SK-N-SH (cell line): ENCODE measurements at regions not wholly inside any gene's neighbourhood (a gene's known extent, or its start where the extent isn't known, plus 50 kb on each side); places are given as distances from the start of the nearest gene placed in this dataset.

ENCODE experiments used
- CTCF ChIA-PET: fragments of 300-600, 350-600 bp; formaldehyde crosslinking; extraction: SDS; loops from one replicate; lab custom pipeline; 2021; lab: Yijun Ruan, JAX
- POLR2A ChIA-PET: fragments of 350-600 bp; sonication (Branson Sonifier 250); formaldehyde crosslinking; extraction: SDS; loops from one replicate; lab custom pipeline; 2020; ENCODE audit warnings: antibody characterized with exemption, inconsistent platforms; lab: Yijun Ruan, JAX
- DNase-seq: peaks from one replicate; pipeline ENCODE4 v3.0.0; 2012
- H2AFZ ChIP-seq: fragments of 200-600 bp; sonication (generic); 2 replicates; pipeline ENCODE4 v1.8.1; 2016; ENCODE audit warnings: antibody characterized with exemption, mild to moderate bottlenecking, low read depth
- H3F3A ChIP-seq: fragments of 200-600 bp; sonication (generic); replicated peaks from 2 replicates; pipeline ENCODE3; 2016; ENCODE audit warnings: antibody characterized with exemption, mild to moderate bottlenecking; ENCODE audit not compliant: insufficient read depth
- H3K27ac ChIP-seq, 2 experiments: fragments of 200-500 bp in 1 of 2; fragments of 200-600 bp in 1 of 2; sonication (Bioruptor generic) in 1 of 2; sonication (generic), shearing (Covaris generic) in 1 of 2; 2 replicates each; pipeline versions ENCODE4 v1.5.1 to v1.6.1; 2014 to 2016; ENCODE audit warnings: low read depth in 2 of 2, inconsistent platforms in 1 of 2, low read length in 1 of 2, mild to moderate bottlenecking in 1 of 2, mixed read lengths in 1 of 2
- H3K27me3 ChIP-seq: fragments of 200-600 bp; sonication (generic), shearing (Covaris generic); 2 replicates; pipeline ENCODE4 v1.6.1; 2016; ENCODE audit warnings: mixed run types; ENCODE audit not compliant: insufficient read depth
- H3K36me3 ChIP-seq, 2 experiments: fragments of 200-500 bp in 1 of 2; fragments of 200-600 bp in 1 of 2; sonication (Bioruptor generic) in 1 of 2; sonication (generic) in 1 of 2; replicated peaks in 1 of 2; 2 replicates each; pipeline versions ENCODE3 to v1.5.1; 2014 to 2016; ENCODE audit warnings: low read length in 1 of 2, mild to moderate bottlenecking in 1 of 2; ENCODE audit not compliant: insufficient read depth in 2 of 2, control insufficient read depth in 1 of 2
- H3K4me1 ChIP-seq, 2 experiments: fragments of 200-500 bp in 1 of 2; fragments of 200-600 bp in 1 of 2; sonication (Bioruptor generic) in 1 of 2; sonication (generic), shearing (Covaris generic) in 1 of 2; 2 replicates each; pipeline versions ENCODE4 v1.5.1 to v1.6.1; 2014 to 2016; ENCODE audit warnings: low read depth in 1 of 2, low read length in 1 of 2, mixed run types in 1 of 2; ENCODE audit not compliant: insufficient read depth in 2 of 2, control insufficient read depth in 1 of 2
- H3K4me2 ChIP-seq: fragments of 200-600 bp; sonication (generic), shearing (Covaris generic); 2 replicates; pipeline ENCODE4 v1.6.1; 2017; ENCODE audit warnings: mixed run types
- H3K4me3 ChIP-seq, 2 experiments: fragments of 200-500 bp in 1 of 2; fragments of 200-600 bp in 1 of 2; sonication (Bioruptor generic) in 1 of 2; sonication (generic), shearing (Covaris generic) in 1 of 2; 2 replicates each; pipeline versions ENCODE4 v1.5.1 to v1.8.1; 2014 to 2016; ENCODE audit warnings: low read depth in 2 of 2, inconsistent platforms in 1 of 2, low read length in 1 of 2, mild to moderate bottlenecking in 1 of 2, mixed read lengths in 1 of 2, moderate library complexity in 1 of 2
- H3K79me2 ChIP-seq: fragments of 200-600 bp; sonication (generic); 2 replicates; pipeline ENCODE4 v1.8.1; 2017; ENCODE audit warnings: mild to moderate bottlenecking; ENCODE audit not compliant: insufficient read depth
- H3K9ac ChIP-seq: fragments of 200-600 bp; sonication (generic); 2 replicates; pipeline ENCODE4 v1.6.1; 2017; ENCODE audit warnings: mixed run types
- H3K9me2 ChIP-seq: fragments of 200-600 bp; sonication (generic); 2 replicates; pipeline ENCODE4 v1.6.1; 2017; ENCODE audit warnings: mixed run types
- H3K9me3 ChIP-seq: fragments of 200-600 bp; sonication (generic); 2 replicates; pipeline ENCODE4 v1.6.1; 2017; ENCODE audit warnings: mixed run types, mild to moderate bottlenecking, moderate library complexity
- H4K20me1 ChIP-seq: fragments of 200-600 bp; sonication (generic); 2 replicates; pipeline ENCODE4 v1.6.1; 2017; ENCODE audit warnings: mild to moderate bottlenecking, mixed run types; ENCODE audit not compliant: insufficient read depth
- EP300 ChIP-seq, 2 experiments: IDR thresholded peaks; 2 replicates each; pipeline versions ENCODE4 v1.4.0 to v1.6.1; 2012; ENCODE audit warnings: borderline replicate concordance in 1 of 2, low read depth in 1 of 2, low read length in 1 of 2
- EZH2phosphoT487 ChIP-seq: fragments of 200-600 bp; sonication (generic); IDR thresholded peaks from 2 replicates; pipeline ENCODE4 v1.6.1; 2017; ENCODE audit warnings: low read depth, mixed run types, mild to moderate bottlenecking, antibody characterized with exemption, moderate library complexity, borderline replicate concordance
- FOXJ3 ChIP-seq: sonication (generic); formaldehyde crosslinking; IDR thresholded peaks from 2 replicates; pipeline ENCODE4 v1.5.1; 2020; ENCODE audit warnings: mild to moderate bottlenecking, missing genetic modification reagents
- GATA2 ChIP-seq: sonication (generic); formaldehyde crosslinking; IDR thresholded peaks from 2 replicates; pipeline ENCODE4 v1.5.0; 2020; ENCODE audit warnings: mild to moderate bottlenecking, missing genetic modification reagents
- JUND ChIP-seq: IDR thresholded peaks from 2 replicates; pipeline ENCODE4 v1.4.0; 2012
- MAX ChIP-seq: IDR thresholded peaks from 2 replicates; pipeline ENCODE4 v1.4.0; 2012; ENCODE audit warnings: low read depth
- MEF2A ChIP-seq: IDR thresholded peaks from 2 replicates; pipeline ENCODE4 v1.4.0; 2012; ENCODE audit warnings: low read depth, borderline replicate concordance
- NFIC ChIP-seq: IDR thresholded peaks from 2 replicates; pipeline ENCODE4 v1.4.0; 2012; ENCODE audit warnings: borderline replicate concordance
- NRF1 ChIP-seq: IDR thresholded peaks from 2 replicates; pipeline ENCODE4 v1.6.1; 2012; ENCODE audit warnings: low read depth, mild to moderate bottlenecking, low read length
- POLR2AphosphoS5 ChIP-seq: IDR thresholded peaks from 2 replicates; pipeline ENCODE4 v1.6.1; 2012; ENCODE audit warnings: low read depth, low read length
- REST ChIP-seq: IDR thresholded peaks from 2 replicates; pipeline ENCODE4 v1.6.1; 2012; ENCODE audit warnings: mild to moderate bottlenecking, low read depth, low read length, moderate library complexity
- RXRA ChIP-seq: IDR thresholded peaks from 2 replicates; pipeline ENCODE4 v1.4.0; 2012; ENCODE audit warnings: low read depth, mild to moderate bottlenecking, borderline replicate concordance
- SMC3 ChIP-seq: IDR thresholded peaks from 2 replicates; pipeline ENCODE4 v1.6.1; 2012; ENCODE audit warnings: low read depth, low read length, improper control_type of control experiment
- USF1 ChIP-seq: IDR thresholded peaks from 2 replicates; pipeline ENCODE4 v1.4.0; 2012; ENCODE audit warnings: low read depth, borderline replicate concordance
- ZBTB33 ChIP-seq: IDR thresholded peaks from 2 replicates; pipeline ENCODE4 v1.4.0; 2012; ENCODE audit warnings: low read depth, borderline replicate concordance
- WGBS: methylation state at CpG from one replicate; pipeline ENCODE4 v1.1.6; 2017; ENCODE audit warnings: low lambda C conversion rate; 5-methylcytosine and 5-hydroxymethylcytosine counted together

GRCh38 chr11:80868831-80869230 is 1428.0 kb upstream of the TENM4 start:
- H4K20me1 ChIP-seq, result no peaks in the 10 kb centered on the region

GRCh38 chr11:80862011-80862410 is 1421.2 kb upstream of the TENM4 start:
- Histone ChIP-seq H4K20me1 (no peaks in the 10 kb centered on the region), H3F3A (no peaks in the 10 kb centered on the region), H3K4me3 (no peak overlapping the region), H3K36me3 (no peaks in the 10 kb centered on the region), H3K27me3 (no peaks in the 10 kb centered on the region), H3K79me2 (no peaks in the 10 kb centered on the region), H3K9me3 (no peaks in the 10 kb centered on the region), H3K4me2 (no peak overlapping the region), H3K9me2 (no peaks in the 10 kb centered on the region), H3K9ac (no peak overlapping the region), H2AFZ (no peak overlapping the region), H3K27ac (no peak overlapping the region), H3K4me1 (no peaks in the 10 kb centered on the region)
- no peak for DNase-seq
- ChIA-PET CTCF (no interaction called here), POLR2A (no interaction called here)
- 48% methylated on average over 3 of the region's 5 CpGs for WGBS
- TF ChIP-seq SMC3 (no peak), FOXJ3 (CRISPR knock-in tag) (no peak), MAX (no peak), EP300 (IDR thresholded peaks at IDR 0.05; ENCODE audit: borderline replicate concordance in 1 of 2, low read depth in 1 of 2, low read length in 1 of 2) (no peak), ZBTB33 (no peak), USF1 (no peak), EZH2phosphoT487 (no peak), MEF2A (no peak), JUND (no peak)

More at GRCh38 chr11:80868831-80869230, 1428.0 kb upstream of the TENM4 start:
- 33% methylated on average over 1 of the region's 1 CpG for WGBS
- Histone ChIP-seq H3K9me2 (no peaks in the 10 kb centered on the region), H3K4me1 (no peaks in the 10 kb centered on the region), H3K27me3 (no peaks in the 10 kb centered on the region), H3K9ac (no peak overlapping the region), H3K9me3 (no peaks in the 10 kb centered on the region), H3K27ac (no peak overlapping the region), H3F3A (no peaks in the 10 kb centered on the region), H3K36me3 (no peaks in the 10 kb centered on the region), H3K79me2 (no peaks in the 10 kb centered on the region), H3K4me2 (no peak overlapping the region), H2AFZ (no peak overlapping the region), H3K4me3 (no peak overlapping the region)
- DNase-seq, result no peak
- CTCF ChIA-PET, result no interaction called here
- POLR2A ChIA-PET, result no interaction called here
- TF ChIP-seq NRF1 (no peak), REST (no peak), SMC3 (no peak), MEF2A (no peak), NFIC (no peak), GATA2 (no peak), EZH2phosphoT487 (no peak), RXRA (no peak), USF1 (no peak), MAX (no peak), POLR2AphosphoS5 (no peak)
